LNCaP clone FGC (cell line): ENCODE measurements at regions not wholly inside any gene's neighbourhood (a gene's known extent, or its start where the extent isn't known, plus 50 kb on each side); places are given as distances from the start of the nearest gene placed in this dataset.
"Not testable (repeated sequence)": the region's sequence is repeated elsewhere in the genome, so short reads cannot be mapped to it uniquely, and the experiment has no call there.

Experiments used
- DNase-seq: peaks from one replicate; pipeline ENCODE4 v3.0.0-alpha.2; 2011; ENCODE audit warnings: low read depth
- H3K4me3 ChIP-seq: 2 replicates; pipeline ENCODE4 v1.5.1; 2011; ENCODE audit warnings: mild to moderate bottlenecking, low read depth, low read length, control low read depth
- TF ChIP-seq, protein P1 (sequence below): IDR thresholded peaks from 2 replicates; pipeline ENCODE4 v1.5.1; 2012; ENCODE audit warnings: mild to moderate bottlenecking; ENCODE audit not compliant: control insufficient read depth, insufficient read depth; ENCODE audit errors: extremely low read depth

- no peak overlapping the region for H3K4me3 ChIP-seq
- TF ChIP-seq, protein P1, sequence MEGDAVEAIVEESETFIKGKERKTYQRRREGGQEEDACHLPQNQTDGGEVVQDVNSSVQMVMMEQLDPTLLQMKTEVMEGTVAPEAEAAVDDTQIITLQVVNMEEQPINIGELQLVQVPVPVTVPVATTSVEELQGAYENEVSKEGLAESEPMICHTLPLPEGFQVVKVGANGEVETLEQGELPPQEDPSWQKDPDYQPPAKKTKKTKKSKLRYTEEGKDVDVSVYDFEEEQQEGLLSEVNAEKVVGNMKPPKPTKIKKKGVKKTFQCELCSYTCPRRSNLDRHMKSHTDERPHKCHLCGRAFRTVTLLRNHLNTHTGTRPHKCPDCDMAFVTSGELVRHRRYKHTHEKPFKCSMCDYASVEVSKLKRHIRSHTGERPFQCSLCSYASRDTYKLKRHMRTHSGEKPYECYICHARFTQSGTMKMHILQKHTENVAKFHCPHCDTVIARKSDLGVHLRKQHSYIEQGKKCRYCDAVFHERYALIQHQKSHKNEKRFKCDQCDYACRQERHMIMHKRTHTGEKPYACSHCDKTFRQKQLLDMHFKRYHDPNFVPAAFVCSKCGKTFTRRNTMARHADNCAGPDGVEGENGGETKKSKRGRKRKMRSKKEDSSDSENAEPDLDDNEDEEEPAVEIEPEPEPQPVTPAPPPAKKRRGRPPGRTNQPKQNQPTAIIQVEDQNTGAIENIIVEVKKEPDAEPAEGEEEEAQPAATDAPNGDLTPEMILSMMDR: no peak
- no peak for DNase-seq
These were observed 72.3 kb upstream of the THRB start for GRCh38 chr3:24566927-24567326.

DNA sequence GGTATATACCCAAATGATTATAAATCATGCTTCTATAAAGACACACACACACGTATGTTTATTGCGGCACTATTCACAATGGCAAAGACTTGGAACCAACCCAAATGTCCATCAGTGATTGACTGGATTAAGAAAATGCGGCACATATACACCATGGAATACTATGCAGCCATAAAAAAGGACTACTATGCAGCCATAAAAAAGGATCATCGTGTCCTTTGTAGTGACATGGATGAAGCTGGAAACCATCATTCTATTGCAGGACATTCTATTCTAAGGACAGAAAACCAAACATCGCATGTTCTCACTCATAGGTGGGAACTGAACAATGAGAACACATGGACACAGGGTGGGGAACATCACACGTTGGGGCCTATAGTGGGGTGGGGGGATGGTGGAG, 77.8 kb upstream of the THRB start:
- H3K4me3 ChIP-seq, DNase-seq: not testable (repeated sequence)

DNA sequence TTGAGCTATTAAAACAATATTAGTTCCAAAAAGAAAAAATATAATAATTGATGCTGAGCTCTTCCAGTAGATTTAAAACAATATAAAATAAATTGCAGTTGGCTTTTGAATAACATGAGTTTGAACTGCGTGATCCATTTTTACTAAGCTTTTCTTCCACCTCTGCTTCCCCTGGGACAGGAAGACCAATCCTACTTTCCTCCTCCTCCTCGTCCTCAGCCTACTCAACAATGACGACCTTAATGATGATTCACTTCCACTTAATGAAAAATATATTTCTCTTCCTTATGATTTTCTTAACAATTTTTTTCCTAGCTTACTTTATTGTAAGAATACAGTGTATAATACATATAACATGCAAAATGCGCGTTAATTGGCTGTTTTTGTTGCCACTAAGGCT, 78.9 kb upstream of the THRB start:
- no peak for DNase-seq
- TF ChIP-seq, protein P1: no peak
- no peak overlapping the region for H3K4me3 ChIP-seq

- TF ChIP-seq, protein P1: no peak
- DNase-seq: no peak
These were observed 83.7 kb upstream of the THRB start for GRCh38 chr3:24578324-24578723.

DNA sequence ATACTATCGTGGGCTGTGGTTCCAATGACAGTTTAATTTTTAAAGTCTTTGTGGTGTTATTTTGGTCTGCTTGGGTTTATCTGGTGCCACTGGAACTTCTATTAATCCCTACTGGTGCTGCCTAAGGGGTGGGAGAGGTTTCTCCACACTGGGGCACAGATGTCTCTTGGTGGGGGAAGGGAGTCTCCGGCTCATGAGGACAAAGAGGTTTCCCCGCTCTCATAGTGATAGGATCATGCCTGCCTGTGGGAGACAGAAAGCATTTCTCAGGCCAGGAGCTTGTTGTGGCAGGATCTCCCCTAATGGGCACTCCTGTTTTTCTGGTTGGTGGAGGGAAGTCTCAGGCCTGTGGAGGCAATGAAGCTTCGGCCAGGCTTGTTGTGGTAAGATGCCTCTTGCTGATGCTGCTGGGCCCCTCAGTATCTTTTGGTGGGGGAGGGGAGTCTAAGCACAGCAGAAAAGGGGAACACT, 84.3 kb upstream of the THRB start:
- TF ChIP-seq, protein P1: no peak
- H3K4me3 ChIP-seq: no peak overlapping the region
- DNase-seq: no peak

More at GRCh38 chr3:24578324-24578723, 83.7 kb upstream of the THRB start:
- H3K4me3 ChIP-seq: no peak overlapping the region

- H3K4me3 ChIP-seq: no peak overlapping the region
- TF ChIP-seq, protein P1: peak; percentile 35
- DNase-seq: no peak
These were observed 88.1 kb upstream of the THRB start for GRCh38 chr3:24582431-24583403.

DNA sequence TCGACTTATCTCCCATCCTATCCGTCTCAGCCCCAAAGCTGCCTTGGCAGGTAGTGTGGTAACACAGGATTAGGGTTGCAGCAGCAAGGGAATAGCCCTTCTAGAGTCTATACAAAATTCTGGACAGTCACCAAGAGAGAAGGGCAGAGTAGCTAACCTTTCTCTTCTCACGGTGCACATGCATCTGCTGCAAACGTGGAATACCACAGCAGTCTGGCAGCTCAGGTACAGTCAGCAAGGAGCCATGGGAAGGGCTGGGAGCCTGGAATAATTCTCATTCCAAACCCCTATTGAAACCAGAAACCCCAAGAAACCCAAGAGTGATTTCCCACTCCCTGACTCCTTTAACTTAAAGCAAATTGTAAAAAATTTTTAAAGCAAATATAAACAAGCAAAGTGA, 92.3 kb upstream of the THRB start:
- TF ChIP-seq, protein P1: no peak
- DNase-seq: no peak
- no peak overlapping the region for H3K4me3 ChIP-seq
